Progenitor cell of endocrine pancreas (in vitro differentiated cells): ENCODE measurements at regions not wholly inside any gene's neighbourhood (a gene's known extent, or its start where the extent isn't known, plus 50 kb on each side); places are given as distances from the start of the nearest gene placed in this dataset.

ENCODE experiments used
- DNase-seq: peaks from one replicate; pipeline ENCODE4 v3.0.0; 2021; ENCODE audit warnings: low spot score; ENCODE audit not compliant: unreplicated experiment
- H3K27ac Mint-ChIP-seq: 2 replicates; pipeline ENCODE4 v1.8.0; 2021; ENCODE audit warnings: mild to moderate bottlenecking, moderate library complexity, mixed read lengths
- H3K27me3 Mint-ChIP-seq: 2 replicates; pipeline ENCODE4 v1.8.0; 2021; ENCODE audit warnings: mixed read lengths
- H3K36me3 Mint-ChIP-seq: 2 replicates; pipeline ENCODE4 v1.8.0; 2022; ENCODE audit warnings: mixed read lengths; ENCODE audit not compliant: insufficient read depth
- H3K4me1 Mint-ChIP-seq: 2 replicates; pipeline ENCODE4 v1.8.0; 2021; ENCODE audit warnings: low read depth, mixed read lengths
- H3K4me3 Mint-ChIP-seq: 2 replicates; pipeline ENCODE4 v1.8.0; 2021; ENCODE audit warnings: low read depth, mild to moderate bottlenecking, moderate library complexity, mixed read lengths
- H3K9me3 Mint-ChIP-seq: 2 replicates; pipeline ENCODE4 v1.8.0; 2021; ENCODE audit warnings: low read depth, mixed read lengths
- TF ChIP-seq, protein P1 (sequence below): fragments of 200-600 bp; sonication (generic); IDR thresholded peaks from one replicate; pipeline ENCODE4 v1.5.0; 2021; ENCODE audit warnings: antibody characterized with exemption, mild to moderate bottlenecking; ENCODE audit not compliant: unreplicated experiment

GRCh38 chr14:97033556-97034081 lies 236.4 kb downstream of the VRK1 start:
- Mint-ChIP-seq H3K27ac (no peak overlapping the region), H3K4me1 (no peaks in the 10 kb centered on the region), H3K4me3 (peak overlapping the region; percentile 46), H3K9me3 (peaks cover 4% of the 10 kb centered on the region), H3K36me3 (no peaks in the 10 kb centered on the region), H3K27me3 (peaks cover 90% of the 10 kb centered on the region)
- DNase-seq = no peak
- TF ChIP-seq, protein P1, sequence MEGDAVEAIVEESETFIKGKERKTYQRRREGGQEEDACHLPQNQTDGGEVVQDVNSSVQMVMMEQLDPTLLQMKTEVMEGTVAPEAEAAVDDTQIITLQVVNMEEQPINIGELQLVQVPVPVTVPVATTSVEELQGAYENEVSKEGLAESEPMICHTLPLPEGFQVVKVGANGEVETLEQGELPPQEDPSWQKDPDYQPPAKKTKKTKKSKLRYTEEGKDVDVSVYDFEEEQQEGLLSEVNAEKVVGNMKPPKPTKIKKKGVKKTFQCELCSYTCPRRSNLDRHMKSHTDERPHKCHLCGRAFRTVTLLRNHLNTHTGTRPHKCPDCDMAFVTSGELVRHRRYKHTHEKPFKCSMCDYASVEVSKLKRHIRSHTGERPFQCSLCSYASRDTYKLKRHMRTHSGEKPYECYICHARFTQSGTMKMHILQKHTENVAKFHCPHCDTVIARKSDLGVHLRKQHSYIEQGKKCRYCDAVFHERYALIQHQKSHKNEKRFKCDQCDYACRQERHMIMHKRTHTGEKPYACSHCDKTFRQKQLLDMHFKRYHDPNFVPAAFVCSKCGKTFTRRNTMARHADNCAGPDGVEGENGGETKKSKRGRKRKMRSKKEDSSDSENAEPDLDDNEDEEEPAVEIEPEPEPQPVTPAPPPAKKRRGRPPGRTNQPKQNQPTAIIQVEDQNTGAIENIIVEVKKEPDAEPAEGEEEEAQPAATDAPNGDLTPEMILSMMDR = no peak

GRCh38 chr14:97036086-97036852 lies 239.1 kb downstream of the VRK1 start:
- H3K4me3 Mint-ChIP-seq = no peak overlapping the region
- no peak for DNase-seq
- no peaks in the 10 kb centered on the region for H3K4me1 Mint-ChIP-seq
- H3K27me3 Mint-ChIP-seq = peaks cover 73% of the 10 kb centered on the region
- TF ChIP-seq, protein P1 = no peak
- H3K9me3 Mint-ChIP-seq = peaks cover 7% of the 10 kb centered on the region
- H3K36me3 Mint-ChIP-seq = no peaks in the 10 kb centered on the region
- H3K27ac Mint-ChIP-seq = no peak overlapping the region

DNA sequence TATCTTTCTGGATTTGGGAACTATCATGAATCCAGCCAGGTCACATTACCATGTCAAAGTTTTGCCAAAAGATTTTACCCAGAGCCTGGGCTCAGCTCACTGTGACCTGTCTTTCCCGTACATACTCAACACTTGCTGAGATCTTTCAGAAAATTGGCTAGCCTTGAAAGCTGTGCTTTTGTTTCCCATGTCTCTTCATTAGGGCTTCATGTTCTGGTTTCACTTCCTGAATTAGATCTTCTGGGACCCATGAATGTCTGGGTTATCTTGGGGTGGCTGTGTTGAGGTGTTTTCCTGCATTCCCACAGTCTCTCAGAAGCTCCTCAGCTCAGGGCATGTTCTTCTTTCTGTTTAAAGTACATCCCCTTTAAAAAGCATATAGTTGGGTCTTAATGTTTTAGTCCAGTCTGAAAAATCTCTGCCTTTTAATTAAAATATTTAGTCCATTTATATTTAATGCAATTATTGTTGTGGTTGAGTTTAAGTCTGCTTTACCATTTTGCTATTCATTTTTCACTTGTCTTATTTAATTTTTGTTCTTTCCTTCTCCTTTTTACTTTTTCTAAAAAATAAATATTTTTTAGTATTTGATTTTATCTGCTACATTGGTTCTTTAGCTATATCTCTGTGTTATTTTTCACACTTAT lies 242.7 kb downstream of the VRK1 start:
- Mint-ChIP-seq H3K9me3 (peaks cover 4% of the 10 kb centered on the region), H3K36me3 (no peaks in the 10 kb centered on the region), H3K27me3 (peaks cover 45% of the 10 kb centered on the region), H3K4me3 (no peak overlapping the region), H3K27ac (no peak overlapping the region), H3K4me1 (no peaks in the 10 kb centered on the region)
- DNase-seq = no peak
- TF ChIP-seq, protein P1 = no peak

- Mint-ChIP-seq H3K27ac (no peak overlapping the region), H3K4me3 (no peak overlapping the region), H3K36me3 (no peaks in the 10 kb centered on the region), H3K9me3 (no peaks in the 10 kb centered on the region), H3K4me1 (no peaks in the 10 kb centered on the region), H3K27me3 (peaks cover 14% of the 10 kb centered on the region)
- DNase-seq = no peak
- TF ChIP-seq, protein P1 = no peak
Observed at GRCh38 chr14:97046967-97047366, 249.8 kb downstream of the VRK1 start.

- no peaks in the 10 kb centered on the region for H3K9me3 Mint-ChIP-seq
- TF ChIP-seq, protein P1 = no peak
- H3K4me3 Mint-ChIP-seq = no peak overlapping the region
- peaks cover 28% of the 10 kb centered on the region for H3K27me3 Mint-ChIP-seq
- H3K4me1 Mint-ChIP-seq = peaks cover 4% of the 10 kb centered on the region
- no peaks in the 10 kb centered on the region for H3K36me3 Mint-ChIP-seq
- no peak for DNase-seq
- no peak overlapping the region for H3K27ac Mint-ChIP-seq
Observed at GRCh38 chr14:97052001-97052400, 254.8 kb downstream of the VRK1 start.
